Left colon (tissue), 2 donors: ENCODE measurements at regions not wholly inside any gene's neighbourhood (a gene's known extent, or its start where the extent isn't known, plus 50 kb on each side); places are given as distances from the start of the nearest gene placed in this dataset.

Experiments used
- ATAC-seq: fragments of 200-7000 bp; cut with Tn5 transposase; one replicate; pipeline ENCODE4 v1.9.1; 2020; ENCODE audit warnings: mild to moderate bottlenecking, moderate library complexity
- DNase-seq, 2 donors: peaks; one replicate each; pipeline ENCODE4 v3.0.0-alpha.2; 2020
- intact Hi-C, 2 donors: fragments of 100-400 bp; cut with DNase I in 1 of 2; cut with micrococcal nuclease in 1 of 2; formaldehyde crosslinking; loops; one replicate each; pipeline versions ENCODE4 v1.11.2 to v1.14.0; 2022; cut with DNase I, micrococcal nuclease
- donor health status: DM: no; HTN: no; CAD: no.
- donor health status: DM: yes; HTN: yes; CAD: no.

GRCh38 chr13:70959035-70959775 lies 851.0 kb upstream of the KLHL1 start:
- ATAC-seq (no peak), DNase-seq (no peak)
- intact Hi-C loops = no loop called here

- intact Hi-C loops = no loop called here
- ATAC-seq = no peak
- no peak for DNase-seq
Observed at GRCh38 chr13:70955887-70956286, 847.6 kb upstream of the KLHL1 start.

- intact Hi-C loops = no loop called here
- no peak for DNase-seq
- no peak for ATAC-seq
Observed at GRCh38 chr13:70950664-70951063, 842.4 kb upstream of the KLHL1 start.

- ATAC-seq (no peak), DNase-seq (no peak)
- intact Hi-C loops = no loop called here
Observed at GRCh38 chr13:70945506-70945905, 837.3 kb upstream of the KLHL1 start.

- intact Hi-C loops = no loop called here
- no peak for DNase-seq
- ATAC-seq = no peak
Observed at GRCh38 chr13:70941454-70941853, 833.2 kb upstream of the KLHL1 start.

GRCh38 chr13:70938462-70938861 lies 830.2 kb upstream of the KLHL1 start:
- ATAC-seq = no peak
- no peak for DNase-seq
- intact Hi-C loops = no loop called here

- ATAC-seq (no peak), DNase-seq (no peak)
- intact Hi-C loops = no loop called here
Observed at GRCh38 chr13:70932511-70932910, 824.3 kb upstream of the KLHL1 start.

- intact Hi-C loops = no loop called here
- ATAC-seq = no peak
- no peak for DNase-seq
Observed at GRCh38 chr13:70923863-70924752, 815.9 kb upstream of the KLHL1 start.

GRCh38 chr13:70911286-70911685 lies 803.0 kb upstream of the KLHL1 start:
- intact Hi-C loops = no loop called here
- no peak for DNase-seq
- ATAC-seq = no peak

- ATAC-seq = no peak
- intact Hi-C loops = no loop called here
- no peak for DNase-seq
Observed at GRCh38 chr13:70908795-70909194, 800.5 kb upstream of the KLHL1 start.

- DNase-seq = no peak
- intact Hi-C loops = no loop called here
- no peak for ATAC-seq
Observed at GRCh38 chr13:70905035-70905434, 796.8 kb upstream of the KLHL1 start.

GRCh38 chr13:70896136-70896535 lies 787.9 kb upstream of the KLHL1 start:
- no peak for DNase-seq
- intact Hi-C loops = no loop called here
- ATAC-seq = no peak

- intact Hi-C loops = no loop called here
- DNase-seq (no peak), ATAC-seq (no peak)
Observed at GRCh38 chr13:70895599-70895998, 787.3 kb upstream of the KLHL1 start.

- ATAC-seq (no peak), DNase-seq (no peak)
- intact Hi-C loops = no loop called here
Observed at GRCh38 chr13:70894258-70894657, 786.0 kb upstream of the KLHL1 start.

GRCh38 chr13:70893832-70894231 lies 785.6 kb upstream of the KLHL1 start:
- DNase-seq = no peak
- intact Hi-C loops = no loop called here
- no peak for ATAC-seq

GRCh38 chr13:70890289-70890688 lies 782.0 kb upstream of the KLHL1 start:
- DNase-seq = no peak
- intact Hi-C loops = no loop called here
- ATAC-seq = no peak

- intact Hi-C loops = no loop called here
- ATAC-seq = no peak
- no peak for DNase-seq
Observed at GRCh38 chr13:70889163-70889562, 780.9 kb upstream of the KLHL1 start.

GRCh38 chr13:70884196-70884595 lies 775.9 kb upstream of the KLHL1 start:
- no peak for ATAC-seq
- DNase-seq = no peak
- intact Hi-C loops = no loop called here

GRCh38 chr13:70874636-70875035 lies 766.4 kb upstream of the KLHL1 start:
- DNase-seq (no peak), ATAC-seq (no peak)
- intact Hi-C loops = no loop called here

GRCh38 chr13:70864731-70865130 lies 756.5 kb upstream of the KLHL1 start:
- intact Hi-C loops = no loop called here
- no peak for ATAC-seq
- DNase-seq = no peak
